ENCODE measurements at regions not wholly inside any gene's neighbourhood (a gene's known extent, or its start where the extent isn't known, plus 50 kb on each side); places are given as distances from the start of the nearest gene placed in this dataset.

DNA sequence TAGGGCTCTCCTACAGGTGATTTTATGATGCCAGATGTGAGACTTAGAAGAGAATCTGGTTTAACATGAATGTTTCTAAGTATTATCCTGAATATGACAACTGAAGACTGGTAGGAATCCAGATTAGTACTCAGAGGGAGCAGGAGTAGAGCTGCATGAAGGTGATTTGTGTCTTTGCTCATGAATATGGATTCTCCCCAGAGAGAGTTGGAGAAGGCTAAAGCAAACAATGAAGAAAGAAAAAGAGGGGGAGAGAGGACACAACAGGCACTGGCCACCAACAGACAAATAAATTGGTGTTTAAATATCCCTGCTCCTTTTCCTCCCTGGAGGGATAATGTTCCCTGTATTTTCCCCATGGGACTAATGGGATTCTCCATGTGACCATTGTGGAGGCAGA is 427.0 kb upstream of the KLF12 start:
- no peak overlapping the region for H3K27ac ChIP-seq (ENCODE audit: insufficient read depth, low read length)
- no peaks in the 10 kb centered on the region for H3K4me1 ChIP-seq (ENCODE audit: control insufficient read depth, extremely low read depth, insufficient read depth, low read length)
- no peak overlapping the region for H3K4me3 ChIP-seq (replicated peaks in 1 of 4; ENCODE audit: control extremely low read depth in 1 of 4, insufficient read depth in 1 of 4, low read depth in 3 of 4, low read length in 4 of 4)
- H3K9me3 ChIP-seq (ENCODE audit: control insufficient read depth, insufficient read depth, low read depth, low read length) = no peaks in the 10 kb centered on the region
- no peaks in the 10 kb centered on the region for H3K27me3 ChIP-seq (ENCODE audit: control insufficient read depth, insufficient read depth, low read length)
- no peak for DNase-seq (ENCODE audit: low read depth in 2 of 2)
- no peak overlapping the region for H2AFZ ChIP-seq (ENCODE audit: low read length)
- TF ChIP-seq EZH2 (IDR thresholded peaks at IDR 0.05; ENCODE audit: low read length, missing control alignments) = no peak
- TF ChIP-seq, protein P1, sequence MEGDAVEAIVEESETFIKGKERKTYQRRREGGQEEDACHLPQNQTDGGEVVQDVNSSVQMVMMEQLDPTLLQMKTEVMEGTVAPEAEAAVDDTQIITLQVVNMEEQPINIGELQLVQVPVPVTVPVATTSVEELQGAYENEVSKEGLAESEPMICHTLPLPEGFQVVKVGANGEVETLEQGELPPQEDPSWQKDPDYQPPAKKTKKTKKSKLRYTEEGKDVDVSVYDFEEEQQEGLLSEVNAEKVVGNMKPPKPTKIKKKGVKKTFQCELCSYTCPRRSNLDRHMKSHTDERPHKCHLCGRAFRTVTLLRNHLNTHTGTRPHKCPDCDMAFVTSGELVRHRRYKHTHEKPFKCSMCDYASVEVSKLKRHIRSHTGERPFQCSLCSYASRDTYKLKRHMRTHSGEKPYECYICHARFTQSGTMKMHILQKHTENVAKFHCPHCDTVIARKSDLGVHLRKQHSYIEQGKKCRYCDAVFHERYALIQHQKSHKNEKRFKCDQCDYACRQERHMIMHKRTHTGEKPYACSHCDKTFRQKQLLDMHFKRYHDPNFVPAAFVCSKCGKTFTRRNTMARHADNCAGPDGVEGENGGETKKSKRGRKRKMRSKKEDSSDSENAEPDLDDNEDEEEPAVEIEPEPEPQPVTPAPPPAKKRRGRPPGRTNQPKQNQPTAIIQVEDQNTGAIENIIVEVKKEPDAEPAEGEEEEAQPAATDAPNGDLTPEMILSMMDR (conservative IDR thresholded peaks at IDR 0.05 in 1 of 2, IDR thresholded peaks at IDR 0.05 in 1 of 2; ENCODE audit: low read depth in 1 of 2, low read length in 2 of 2) = no peak
- H4K20me1 ChIP-seq (ENCODE audit: control insufficient read depth, extremely low read depth, insufficient read depth, low read length) = no peaks in the 10 kb centered on the region
- H3K79me2 ChIP-seq (ENCODE audit: control insufficient read depth, insufficient read depth, low read length) = no peaks in the 10 kb centered on the region
- no peaks in the 10 kb centered on the region for H3K36me3 ChIP-seq (ENCODE audit: control insufficient read depth, insufficient read depth, low read length)
- no peak overlapping the region for H3K4me2 ChIP-seq (ENCODE audit: extremely low read depth, insufficient read depth, low read length)
- no peak overlapping the region for H3K9ac ChIP-seq (ENCODE audit: insufficient read depth, low read length)

DNA sequence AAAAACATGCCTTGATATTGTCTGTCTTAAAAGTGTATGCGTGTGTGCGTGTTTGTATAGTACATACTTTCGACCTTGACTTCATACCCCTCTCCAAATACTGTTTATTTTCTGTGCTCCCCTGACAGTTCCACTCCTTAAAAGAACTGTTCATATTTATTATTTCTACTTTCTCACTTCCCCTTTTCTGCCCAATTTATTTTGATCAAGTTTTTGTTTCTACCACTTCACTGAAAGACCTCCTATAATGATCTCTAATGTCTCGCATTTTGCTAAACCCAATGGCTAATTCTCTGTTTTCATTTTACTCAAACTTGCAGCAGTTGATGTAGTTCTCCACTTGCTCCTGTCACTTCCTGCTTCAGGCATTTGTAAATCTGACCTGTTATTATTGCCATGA is 426.1 kb upstream of the KLF12 start:
- no peaks in the 10 kb centered on the region for H4K20me1 ChIP-seq (ENCODE audit: control insufficient read depth, extremely low read depth, insufficient read depth, low read length)
- no peak overlapping the region for H3K9ac ChIP-seq (ENCODE audit: insufficient read depth, low read length)
- H3K36me3 ChIP-seq (ENCODE audit: control insufficient read depth, insufficient read depth, low read length) = no peaks in the 10 kb centered on the region
- H3K27me3 ChIP-seq (ENCODE audit: control insufficient read depth, insufficient read depth, low read length) = no peaks in the 10 kb centered on the region
- H3K4me3 ChIP-seq (replicated peaks in 1 of 4; ENCODE audit: control extremely low read depth in 1 of 4, insufficient read depth in 1 of 4, low read depth in 3 of 4, low read length in 4 of 4) = no peak overlapping the region
- DNase-seq (ENCODE audit: low read depth in 2 of 2) = no peak
- no peaks in the 10 kb centered on the region for H3K79me2 ChIP-seq (ENCODE audit: control insufficient read depth, insufficient read depth, low read length)
- H3K4me1 ChIP-seq (ENCODE audit: control insufficient read depth, extremely low read depth, insufficient read depth, low read length) = no peaks in the 10 kb centered on the region
- no peak overlapping the region for H2AFZ ChIP-seq (ENCODE audit: low read length)
- H3K9me3 ChIP-seq (ENCODE audit: control insufficient read depth, insufficient read depth, low read depth, low read length) = no peaks in the 10 kb centered on the region
- no peak overlapping the region for H3K4me2 ChIP-seq (ENCODE audit: extremely low read depth, insufficient read depth, low read length)
- H3K27ac ChIP-seq (ENCODE audit: insufficient read depth, low read length) = no peak overlapping the region
- TF ChIP-seq, protein P1 (conservative IDR thresholded peaks at IDR 0.05 in 1 of 2, IDR thresholded peaks at IDR 0.05 in 1 of 2; ENCODE audit: low read depth in 1 of 2, low read length in 2 of 2) = no peak
- no peak for TF ChIP-seq EZH2 (IDR thresholded peaks at IDR 0.05; ENCODE audit: low read length, missing control alignments)

DNA sequence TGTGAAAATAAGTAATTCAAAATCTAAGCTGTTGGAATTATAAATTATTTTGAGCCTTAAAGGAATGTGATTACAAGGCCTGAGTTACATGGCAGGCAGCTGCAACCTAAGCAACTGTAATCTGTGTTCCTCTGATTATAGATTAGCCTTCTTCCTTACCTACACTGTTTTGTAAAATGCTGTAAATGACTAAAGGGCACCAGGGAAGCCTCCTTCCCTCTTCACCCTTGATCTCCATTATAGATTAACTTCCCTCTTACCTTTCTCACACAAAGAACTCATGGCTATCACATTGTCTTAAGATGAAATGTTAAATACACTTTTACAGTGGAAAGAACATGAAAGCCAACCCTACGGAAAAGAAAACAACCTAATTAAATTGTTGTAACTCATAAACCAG is 423.7 kb upstream of the KLF12 start:
- Histone ChIP-seq H3K4me3 (replicated peaks in 1 of 4; ENCODE audit: control extremely low read depth in 1 of 4, insufficient read depth in 1 of 4, low read depth in 3 of 4, low read length in 4 of 4) (no peak overlapping the region), H3K36me3 (ENCODE audit: control insufficient read depth, insufficient read depth, low read length) (no peaks in the 10 kb centered on the region), H3K9ac (ENCODE audit: insufficient read depth, low read length) (no peak overlapping the region), H3K27me3 (ENCODE audit: control insufficient read depth, insufficient read depth, low read length) (no peaks in the 10 kb centered on the region), H3K27ac (ENCODE audit: insufficient read depth, low read length) (no peak overlapping the region), H2AFZ (ENCODE audit: low read length) (no peak overlapping the region), H3K9me3 (ENCODE audit: control insufficient read depth, insufficient read depth, low read depth, low read length) (no peaks in the 10 kb centered on the region), H3K4me2 (ENCODE audit: extremely low read depth, insufficient read depth, low read length) (no peak overlapping the region), H4K20me1 (ENCODE audit: control insufficient read depth, extremely low read depth, insufficient read depth, low read length) (no peaks in the 10 kb centered on the region), H3K4me1 (ENCODE audit: control insufficient read depth, extremely low read depth, insufficient read depth, low read length) (no peaks in the 10 kb centered on the region), H3K79me2 (ENCODE audit: control insufficient read depth, insufficient read depth, low read length) (no peaks in the 10 kb centered on the region)
- TF ChIP-seq EZH2 (IDR thresholded peaks at IDR 0.05; ENCODE audit: low read length, missing control alignments) = no peak
- TF ChIP-seq, protein P1 (conservative IDR thresholded peaks at IDR 0.05 in 1 of 2, IDR thresholded peaks at IDR 0.05 in 1 of 2; ENCODE audit: low read depth in 1 of 2, low read length in 2 of 2) = no peak
- DNase-seq (ENCODE audit: low read depth in 2 of 2) = no peak

All from fibroblast of lung (primary cell).